Karpas-422 (cell line): ENCODE measurements at regions not wholly inside any gene's neighbourhood (a gene's known extent, or its start where the extent isn't known, plus 50 kb on each side); places are given as distances from the start of the nearest gene placed in this dataset.

Experiments used
- DNase-seq: peaks from one replicate; pipeline ENCODE4 v3.0.0-alpha.2; 2015
- H2AFZ ChIP-seq: fragments of 200-600 bp; sonication (generic); 2 replicates; pipeline ENCODE4 v1.6.1; 2014; ENCODE audit warnings: antibody characterized with exemption, low read length, mixed read lengths
- H3K27ac ChIP-seq: fragments of 200-600 bp; sonication (generic); 2 replicates; pipeline ENCODE4 v1.5.1; 2014; ENCODE audit warnings: mild to moderate bottlenecking, low read length, moderate library complexity
- H3K27me3 ChIP-seq: fragments of 200-600 bp; sonication (generic); 2 replicates; pipeline ENCODE4 v1.6.1; 2014; ENCODE audit warnings: low read length, mixed read lengths
- H3K36me3 ChIP-seq: fragments of 200-600 bp; sonication (generic); 2 replicates; pipeline ENCODE4 v1.6.1; 2014; ENCODE audit warnings: low read length, mixed read lengths; ENCODE audit not compliant: insufficient read depth
- H3K4me1 ChIP-seq: fragments of 200-600 bp; sonication (generic); 2 replicates; pipeline ENCODE4 v1.6.1; 2014; ENCODE audit warnings: mild to moderate bottlenecking, low read length, mixed read lengths
- H3K4me2 ChIP-seq: fragments of 200-600 bp; sonication (generic); 2 replicates; pipeline ENCODE4 v1.6.1; 2014; ENCODE audit warnings: low read length, low read depth, mild to moderate bottlenecking; ENCODE audit not compliant: poor library complexity, severe bottlenecking
- H3K4me3 ChIP-seq: fragments of 200-600 bp; sonication (generic); 2 replicates; pipeline ENCODE4 v1.5.1; 2014; ENCODE audit warnings: mild to moderate bottlenecking, antibody characterized with exemption, low read length, mixed read lengths
- H3K79me2 ChIP-seq: fragments of 200-600 bp; sonication (generic); 2 replicates; pipeline ENCODE4 v1.6.1; 2014; ENCODE audit warnings: mild to moderate bottlenecking, low read length, mixed read lengths
- H3K9ac ChIP-seq: fragments of 200-600 bp; sonication (generic); 2 replicates; pipeline ENCODE4 v1.6.0; 2014; ENCODE audit warnings: low read length
- H3K9me2 ChIP-seq: fragments of 200-600 bp; sonication (generic), shearing (Covaris generic); replicated peaks from 2 replicates; pipeline ENCODE4 v1.6.0; 2014; ENCODE audit warnings: mild to moderate bottlenecking, low read length, moderate library complexity; ENCODE audit not compliant: insufficient read depth
- H3K9me3 ChIP-seq: fragments of 300-700, 200-600 bp; sonication (generic); 2 replicates; pipeline ENCODE4 v1.6.1; 2014; ENCODE audit warnings: low read length, mixed read lengths
- H4K20me1 ChIP-seq: fragments of 200-600 bp; sonication (generic); 2 replicates; pipeline ENCODE4 v1.6.1; 2014; ENCODE audit warnings: mild to moderate bottlenecking, antibody characterized with exemption, low read length, low read depth; ENCODE audit not compliant: insufficient read depth

- H3K4me1 ChIP-seq: no peaks in the 10 kb centered on the region
Observed at GRCh38 chr11:104655066-104655465, 243.2 kb downstream of the CASP12 start.

GRCh38 chr11:104654181-104654813, 244.0 kb downstream of the CASP12 start:
- Histone ChIP-seq H3K79me2 (no peaks in the 10 kb centered on the region), H3K36me3 (no peaks in the 10 kb centered on the region), H3K27me3 (no peaks in the 10 kb centered on the region), H2AFZ (no peak overlapping the region), H3K9me2 (no peaks in the 10 kb centered on the region; the same call in 1 of the 2 replicates), H3K9ac (no peak overlapping the region), H3K4me3 (no peak overlapping the region), H3K9me3 (no peaks in the 10 kb centered on the region), H3K4me1 (no peaks in the 10 kb centered on the region), H3K27ac (no peak overlapping the region), H3K4me2 (no peak overlapping the region), H4K20me1 (no peaks in the 10 kb centered on the region)
- DNase-seq: no peak

More at GRCh38 chr11:104655066-104655465, 243.2 kb downstream of the CASP12 start:
- H3K9me2 ChIP-seq: no peaks in the 10 kb centered on the region; the same call in 1 of the 2 replicates
- no peaks in the 10 kb centered on the region for H3K9me3 ChIP-seq
- no peak overlapping the region for H3K27ac ChIP-seq
- no peak overlapping the region for H2AFZ ChIP-seq
- no peak for DNase-seq
- no peaks in the 10 kb centered on the region for H3K36me3 ChIP-seq
- H3K79me2 ChIP-seq: no peaks in the 10 kb centered on the region
- H3K27me3 ChIP-seq: no peaks in the 10 kb centered on the region
- H3K4me2 ChIP-seq: no peak overlapping the region
- no peak overlapping the region for H3K4me3 ChIP-seq
- H4K20me1 ChIP-seq: no peaks in the 10 kb centered on the region
- no peak overlapping the region for H3K9ac ChIP-seq

- H3K4me2 ChIP-seq: no peak overlapping the region
- H3K4me3 ChIP-seq: no peak overlapping the region
- no peaks in the 10 kb centered on the region for H3K27me3 ChIP-seq
- H3K9me2 ChIP-seq: no peaks in the 10 kb centered on the region
- H4K20me1 ChIP-seq: no peaks in the 10 kb centered on the region
- no peak overlapping the region for H2AFZ ChIP-seq
- no peaks in the 10 kb centered on the region for H3K4me1 ChIP-seq
- DNase-seq: no peak
- H3K9me3 ChIP-seq: no peaks in the 10 kb centered on the region
- H3K9ac ChIP-seq: no peak overlapping the region
- H3K36me3 ChIP-seq: no peaks in the 10 kb centered on the region
- H3K79me2 ChIP-seq: no peaks in the 10 kb centered on the region
- H3K27ac ChIP-seq: no peak overlapping the region
Observed at GRCh38 chr11:104653407-104653806, 244.9 kb downstream of the CASP12 start.

- H3K4me3 ChIP-seq: no peak overlapping the region
- H2AFZ ChIP-seq: no peak overlapping the region
- H3K9me3 ChIP-seq: no peaks in the 10 kb centered on the region
- H3K27ac ChIP-seq: no peak overlapping the region
- H3K27me3 ChIP-seq: no peaks in the 10 kb centered on the region
- no peaks in the 10 kb centered on the region for H3K36me3 ChIP-seq
- no peak overlapping the region for H3K4me2 ChIP-seq
- no peaks in the 10 kb centered on the region for H3K4me1 ChIP-seq
- H4K20me1 ChIP-seq: no peaks in the 10 kb centered on the region
- H3K9me2 ChIP-seq: no peaks in the 10 kb centered on the region
- no peak overlapping the region for H3K9ac ChIP-seq
- no peak for DNase-seq
- no peaks in the 10 kb centered on the region for H3K79me2 ChIP-seq
Observed at GRCh38 chr11:104652996-104653395, 245.3 kb downstream of the CASP12 start.

- no peak overlapping the region for H3K27ac ChIP-seq
- no peaks in the 10 kb centered on the region for H3K79me2 ChIP-seq
- DNase-seq: no peak
Observed at GRCh38 chr11:104650234-104650633, 248.0 kb downstream of the CASP12 start.

GRCh38 chr11:104649002-104649401, 249.3 kb downstream of the CASP12 start:
- H3K79me2 ChIP-seq: no peaks in the 10 kb centered on the region

More at GRCh38 chr11:104650234-104650633, 248.0 kb downstream of the CASP12 start:
- no peak overlapping the region for H3K4me3 ChIP-seq
- no peaks in the 10 kb centered on the region for H4K20me1 ChIP-seq
- no peaks in the 10 kb centered on the region for H3K9me3 ChIP-seq
- no peak overlapping the region for H3K9ac ChIP-seq
- no peaks in the 10 kb centered on the region for H3K4me1 ChIP-seq
- no peaks in the 10 kb centered on the region for H3K9me2 ChIP-seq
- no peak overlapping the region for H2AFZ ChIP-seq
- H3K27me3 ChIP-seq: no peaks in the 10 kb centered on the region
- no peak overlapping the region for H3K4me2 ChIP-seq
- no peaks in the 10 kb centered on the region for H3K36me3 ChIP-seq

GRCh38 chr11:104645261-104646222, 252.7 kb downstream of the CASP12 start:
- Histone ChIP-seq H3K4me1 (no peaks in the 10 kb centered on the region), H3K9ac (no peak overlapping the region), H3K27ac (no peak overlapping the region), H4K20me1 (no peaks in the 10 kb centered on the region), H3K4me2 (no peak overlapping the region), H3K36me3 (no peaks in the 10 kb centered on the region), H3K27me3 (no peaks in the 10 kb centered on the region), H3K4me3 (no peak overlapping the region), H2AFZ (no peak overlapping the region), H3K9me2 (no peaks in the 10 kb centered on the region), H3K9me3 (no peaks in the 10 kb centered on the region), H3K79me2 (no peaks in the 10 kb centered on the region)
- no peak for DNase-seq

More at GRCh38 chr11:104649002-104649401, 249.3 kb downstream of the CASP12 start:
- Histone ChIP-seq H3K27ac (no peak overlapping the region), H2AFZ (no peak overlapping the region), H3K9me2 (no peaks in the 10 kb centered on the region), H3K9ac (no peak overlapping the region), H4K20me1 (no peaks in the 10 kb centered on the region), H3K4me2 (no peak overlapping the region), H3K27me3 (no peaks in the 10 kb centered on the region), H3K4me1 (no peaks in the 10 kb centered on the region), H3K4me3 (no peak overlapping the region), H3K36me3 (no peaks in the 10 kb centered on the region), H3K9me3 (no peaks in the 10 kb centered on the region)
- no peak for DNase-seq

GRCh38 chr11:104637662-104638170, 260.5 kb downstream of the CASP12 start:
- Histone ChIP-seq H4K20me1 (no peaks in the 10 kb centered on the region), H3K4me3 (no peak overlapping the region), H3K4me2 (no peak overlapping the region), H3K27me3 (no peaks in the 10 kb centered on the region), H2AFZ (no peak overlapping the region), H3K4me1 (no peaks in the 10 kb centered on the region), H3K36me3 (no peaks in the 10 kb centered on the region), H3K9me2 (no peaks in the 10 kb centered on the region), H3K79me2 (no peaks in the 10 kb centered on the region), H3K9ac (no peak overlapping the region), H3K9me3 (no peaks in the 10 kb centered on the region), H3K27ac (no peak overlapping the region)
- DNase-seq: no peak
